ENCODE measurements at regions not wholly inside any gene's neighbourhood (a gene's known extent, or its start where the extent isn't known, plus 50 kb on each side); places are given as distances from the start of the nearest gene placed in this dataset.

DNA sequence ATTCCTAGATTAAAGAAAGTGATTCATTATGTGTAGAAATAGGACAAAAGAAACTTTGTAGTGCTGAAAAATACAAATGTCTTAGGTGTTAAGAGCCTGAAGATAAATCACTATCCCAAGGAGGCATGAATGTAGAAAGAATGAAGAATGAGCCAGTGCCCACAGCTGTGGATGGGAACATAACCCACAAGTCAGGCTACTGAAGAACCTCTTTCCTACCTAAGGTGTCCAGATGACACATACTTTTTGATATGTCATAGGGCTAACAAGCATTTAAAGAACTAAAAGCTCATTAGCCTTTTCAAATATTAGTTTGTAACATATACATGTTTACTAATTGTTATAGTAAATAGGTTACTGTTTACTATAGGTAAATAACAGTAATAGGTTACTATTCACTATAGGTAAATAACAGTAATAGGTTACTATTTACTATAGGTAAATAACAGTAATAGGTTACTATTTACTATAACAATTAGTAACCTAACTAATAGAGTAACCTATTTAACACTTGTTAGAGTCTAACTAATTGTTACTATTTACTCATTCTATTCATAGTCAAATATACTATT lies 275.0 kb upstream of the KYNU start:
- TF ChIP-seq, protein P1, sequence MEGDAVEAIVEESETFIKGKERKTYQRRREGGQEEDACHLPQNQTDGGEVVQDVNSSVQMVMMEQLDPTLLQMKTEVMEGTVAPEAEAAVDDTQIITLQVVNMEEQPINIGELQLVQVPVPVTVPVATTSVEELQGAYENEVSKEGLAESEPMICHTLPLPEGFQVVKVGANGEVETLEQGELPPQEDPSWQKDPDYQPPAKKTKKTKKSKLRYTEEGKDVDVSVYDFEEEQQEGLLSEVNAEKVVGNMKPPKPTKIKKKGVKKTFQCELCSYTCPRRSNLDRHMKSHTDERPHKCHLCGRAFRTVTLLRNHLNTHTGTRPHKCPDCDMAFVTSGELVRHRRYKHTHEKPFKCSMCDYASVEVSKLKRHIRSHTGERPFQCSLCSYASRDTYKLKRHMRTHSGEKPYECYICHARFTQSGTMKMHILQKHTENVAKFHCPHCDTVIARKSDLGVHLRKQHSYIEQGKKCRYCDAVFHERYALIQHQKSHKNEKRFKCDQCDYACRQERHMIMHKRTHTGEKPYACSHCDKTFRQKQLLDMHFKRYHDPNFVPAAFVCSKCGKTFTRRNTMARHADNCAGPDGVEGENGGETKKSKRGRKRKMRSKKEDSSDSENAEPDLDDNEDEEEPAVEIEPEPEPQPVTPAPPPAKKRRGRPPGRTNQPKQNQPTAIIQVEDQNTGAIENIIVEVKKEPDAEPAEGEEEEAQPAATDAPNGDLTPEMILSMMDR (conservative IDR thresholded peaks at IDR 0.05 in 1 of 2, IDR thresholded peaks at IDR 0.05 in 1 of 2; ENCODE audit: extremely low read depth in 1 of 2, insufficient read depth in 1 of 2, low read depth in 1 of 2, low read length in 2 of 2): no peak
- no peak for TF ChIP-seq EZH2 (IDR thresholded peaks at IDR 0.05; ENCODE audit: borderline replicate concordance, low read length)
